ENCODE measurements at regions not wholly inside any gene's neighbourhood (a gene's known extent, or its start where the extent isn't known, plus 50 kb on each side); places are given as distances from the start of the nearest gene placed in this dataset.

DNA sequence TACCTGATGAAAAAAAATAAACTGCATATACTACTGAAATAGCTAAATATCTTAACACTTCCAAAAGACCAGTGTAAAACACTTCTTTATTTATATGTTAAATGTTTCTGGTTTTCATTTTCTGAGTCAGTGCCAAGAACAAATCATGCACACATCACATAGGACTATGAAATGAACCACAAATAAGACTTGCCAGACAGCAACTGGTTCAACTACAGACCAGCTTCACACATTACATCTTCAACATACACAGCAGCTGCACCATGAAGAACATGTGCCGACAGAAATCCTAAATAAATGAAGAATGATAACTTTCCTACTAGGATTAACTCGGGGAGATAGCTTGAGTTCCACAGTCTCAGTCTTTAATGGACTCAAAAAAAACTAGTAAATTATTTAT, 168.3 kb upstream of the STXBP5 start:
- no peaks in the 10 kb centered on the region for H3K27me3 ChIP-seq (replicated peaks; ENCODE audit: insufficient read depth, low read length)
- no peak overlapping the region for H3K4me3 ChIP-seq (ENCODE audit: low read length)
- no peaks in the 10 kb centered on the region for H3F3A ChIP-seq (ENCODE audit: insufficient read depth, low read length)
- no peak for DNase-seq
- no peak overlapping the region for H3K27ac ChIP-seq (ENCODE audit: low read length)
- no peak overlapping the region for H3K9ac ChIP-seq (ENCODE audit: low read length)
- no peaks in the 10 kb centered on the region for H3K9me2 ChIP-seq (replicated peaks; ENCODE audit: insufficient read depth, low read length)
- no peaks in the 10 kb centered on the region for H4K20me1 ChIP-seq (ENCODE audit: insufficient read depth, low read length)
- H3K4me2 ChIP-seq (ENCODE audit: low read depth, low read length), result no peak overlapping the region
- no peaks in the 10 kb centered on the region for H3K79me2 ChIP-seq (ENCODE audit: low read length)
- H3K9me3 ChIP-seq (replicated peaks; ENCODE audit: insufficient read depth, low read length), result no peaks in the 10 kb centered on the region
- no peak overlapping the region for H2AFZ ChIP-seq (ENCODE audit: low read length)
- H3K36me3 ChIP-seq (replicated peaks; ENCODE audit: insufficient read depth, low read length), result no peaks in the 10 kb centered on the region
- TF ChIP-seq CTCF (IDR thresholded peaks at IDR 0.05; ENCODE audit: low read length) (no peak), EZH2 (optimal IDR thresholded peaks at IDR 0.05; ENCODE audit: low read depth, low read length) (no peak), EZH2phosphoT487 (IDR thresholded peaks at IDR 0.05; ENCODE audit: low read length) (no peak)
- no peaks in the 10 kb centered on the region for H3K4me1 ChIP-seq (ENCODE audit: low read length)

DNA sequence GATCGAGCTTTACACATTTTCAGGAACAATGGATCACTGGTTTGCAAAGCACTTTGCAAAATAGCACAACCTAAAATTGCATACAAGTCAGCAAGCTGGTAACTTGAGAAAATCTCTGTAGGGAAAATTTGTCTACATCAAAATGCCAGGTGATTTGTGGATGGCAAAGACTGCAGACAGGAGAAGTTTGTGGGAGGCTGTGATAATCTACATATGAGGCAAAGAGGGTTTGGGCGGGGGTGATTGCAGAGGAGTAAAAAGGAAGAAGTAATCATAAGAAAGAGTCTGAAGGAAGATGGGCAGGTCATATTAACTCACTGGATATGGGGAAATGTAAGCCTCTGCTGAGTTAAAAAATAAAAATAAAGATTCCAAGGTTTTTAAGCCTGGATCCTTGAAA, 166.3 kb upstream of the STXBP5 start:
- H3K4me1 ChIP-seq (ENCODE audit: low read length), result no peaks in the 10 kb centered on the region

DNA sequence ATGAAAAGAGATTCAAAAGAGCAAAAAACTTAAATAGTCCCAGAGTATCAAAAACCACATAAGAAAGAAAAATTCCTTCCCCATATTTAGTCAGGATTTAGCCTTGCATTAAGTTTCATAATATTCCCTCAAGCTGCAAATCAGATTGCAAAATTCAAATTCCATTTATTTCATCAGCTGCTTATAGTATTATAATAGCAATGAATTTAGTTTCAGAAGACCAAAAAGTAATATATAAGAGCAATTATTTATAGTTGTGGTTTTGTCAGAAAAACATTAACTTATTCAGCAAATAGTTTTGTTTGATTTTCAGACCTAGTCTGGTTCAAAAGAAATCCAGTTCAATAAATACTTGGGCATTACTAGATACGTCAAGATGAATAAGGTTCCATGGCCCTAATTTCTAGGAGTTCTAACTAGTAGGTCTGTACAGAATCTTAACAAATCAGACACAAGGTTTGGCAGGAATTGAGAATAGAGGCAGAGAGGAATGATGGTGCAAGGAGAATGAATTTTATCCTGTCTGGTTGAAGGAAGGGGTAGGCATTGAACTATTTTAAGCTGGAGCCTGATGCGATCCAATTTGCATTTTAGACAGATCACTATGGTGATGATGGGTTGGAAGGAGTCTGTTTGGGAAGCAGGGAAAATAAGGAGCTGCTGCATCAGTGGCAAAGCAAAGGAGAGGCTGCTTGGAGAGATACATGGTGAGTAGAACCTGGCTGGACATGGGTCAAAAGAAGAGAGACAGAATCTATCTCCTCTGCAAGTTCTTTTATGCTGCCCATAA, 163.9 kb upstream of the STXBP5 start:
- Histone ChIP-seq H2AFZ (ENCODE audit: low read length) (no peak overlapping the region), H3K27ac (ENCODE audit: low read length) (no peak overlapping the region)

More for the DNA sequence above, 166.3 kb upstream of the STXBP5 start:
- Histone ChIP-seq H3K79me2 (ENCODE audit: low read length) (no peaks in the 10 kb centered on the region), H3K9ac (ENCODE audit: low read length) (no peak overlapping the region), H3F3A (ENCODE audit: insufficient read depth, low read length) (no peaks in the 10 kb centered on the region), H3K27ac (ENCODE audit: low read length) (no peak overlapping the region), H3K36me3 (replicated peaks; ENCODE audit: insufficient read depth, low read length) (no peaks in the 10 kb centered on the region), H3K27me3 (replicated peaks; ENCODE audit: insufficient read depth, low read length) (no peaks in the 10 kb centered on the region), H4K20me1 (ENCODE audit: insufficient read depth, low read length) (no peaks in the 10 kb centered on the region), H2AFZ (ENCODE audit: low read length) (no peak overlapping the region), H3K9me3 (replicated peaks; ENCODE audit: insufficient read depth, low read length) (no peaks in the 10 kb centered on the region), H3K4me2 (ENCODE audit: low read depth, low read length) (no peak overlapping the region), H3K9me2 (replicated peaks; ENCODE audit: insufficient read depth, low read length) (no peaks in the 10 kb centered on the region), H3K4me3 (ENCODE audit: low read length) (no peak overlapping the region)
- DNase-seq, result no peak
- TF ChIP-seq EZH2 (optimal IDR thresholded peaks at IDR 0.05; ENCODE audit: low read depth, low read length) (no peak), CTCF (IDR thresholded peaks at IDR 0.05; ENCODE audit: low read length) (no peak), EZH2phosphoT487 (IDR thresholded peaks at IDR 0.05; ENCODE audit: low read length) (no peak)

More for the DNA sequence above, 163.9 kb upstream of the STXBP5 start:
- no peak for DNase-seq
- Histone ChIP-seq H3K4me2 (ENCODE audit: low read depth, low read length) (no peak overlapping the region), H3F3A (ENCODE audit: insufficient read depth, low read length) (no peaks in the 10 kb centered on the region), H3K27me3 (replicated peaks; ENCODE audit: insufficient read depth, low read length) (no peaks in the 10 kb centered on the region), H3K9me2 (replicated peaks; ENCODE audit: insufficient read depth, low read length) (no peaks in the 10 kb centered on the region), H4K20me1 (ENCODE audit: insufficient read depth, low read length) (no peaks in the 10 kb centered on the region), H3K9ac (ENCODE audit: low read length) (no peak overlapping the region), H3K36me3 (replicated peaks; ENCODE audit: insufficient read depth, low read length) (no peaks in the 10 kb centered on the region), H3K79me2 (ENCODE audit: low read length) (no peaks in the 10 kb centered on the region), H3K4me1 (ENCODE audit: low read length) (no peaks in the 10 kb centered on the region), H3K4me3 (ENCODE audit: low read length) (no peak overlapping the region), H3K9me3 (replicated peaks; ENCODE audit: insufficient read depth, low read length) (no peaks in the 10 kb centered on the region)
- TF ChIP-seq CTCF (IDR thresholded peaks at IDR 0.05; ENCODE audit: low read length) (no peak), EZH2 (optimal IDR thresholded peaks at IDR 0.05; ENCODE audit: low read depth, low read length) (no peak), EZH2phosphoT487 (IDR thresholded peaks at IDR 0.05; ENCODE audit: low read length) (no peak)

All from MM.1S (cell line).